GM12864 (cell line): ENCODE measurements at regions not wholly inside any gene's neighbourhood (a gene's known extent, or its start where the extent isn't known, plus 50 kb on each side); places are given as distances from the start of the nearest gene placed in this dataset.
A peak's percentile ranks its signal among the peaks of the same experiment; 100 is the strongest.
"Not testable (repeated sequence)": the region's sequence is repeated elsewhere in the genome, so short reads cannot be mapped to it uniquely, and the experiment has no call there.

Experiments
- DNase-seq: peaks from one replicate; pipeline ENCODE4 v3.0.0-alpha.2; 2011; ENCODE audit warnings: low read depth
- H3K4me3 ChIP-seq: 2 replicates; pipeline ENCODE4 v1.5.1; 2011; ENCODE audit warnings: mild to moderate bottlenecking, low read depth, low read length, control low read depth
- CTCF ChIP-seq: IDR thresholded peaks from 2 replicates; pipeline ENCODE4 v1.5.1; 2011; ENCODE audit warnings: low read depth, mild to moderate bottlenecking, moderate library complexity, low read length, control low read depth, inconsistent platforms; ENCODE audit errors: missing control alignments

DNA sequence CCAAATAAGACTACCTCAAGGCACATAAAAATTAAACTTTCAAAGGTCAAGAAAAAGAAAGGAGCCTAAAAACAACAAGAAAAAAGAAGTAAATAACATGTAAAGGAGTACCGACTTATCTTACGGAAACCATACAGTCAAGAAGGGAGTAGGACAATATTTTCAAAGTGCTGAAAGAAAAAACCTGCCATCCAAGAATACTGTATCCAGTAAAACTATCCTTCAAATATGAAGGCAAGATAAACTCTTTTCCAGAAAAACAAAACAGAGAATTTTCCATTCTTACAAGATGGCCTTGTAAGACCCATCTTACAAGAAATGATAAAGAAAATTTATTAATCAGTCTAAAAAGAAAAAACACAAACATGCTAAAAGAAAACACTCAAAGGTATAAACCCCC, 302.2 kb downstream of the LMBRD1 start:
- H3K4me3 ChIP-seq: no peak overlapping the region
- TF ChIP-seq CTCF: no peak
- no peak for DNase-seq

GRCh38 chr6:69489970-69490369, 306.8 kb downstream of the LMBRD1 start:
- no peak for TF ChIP-seq CTCF
- DNase-seq: no peak
- H3K4me3 ChIP-seq: no peak overlapping the region

DNA sequence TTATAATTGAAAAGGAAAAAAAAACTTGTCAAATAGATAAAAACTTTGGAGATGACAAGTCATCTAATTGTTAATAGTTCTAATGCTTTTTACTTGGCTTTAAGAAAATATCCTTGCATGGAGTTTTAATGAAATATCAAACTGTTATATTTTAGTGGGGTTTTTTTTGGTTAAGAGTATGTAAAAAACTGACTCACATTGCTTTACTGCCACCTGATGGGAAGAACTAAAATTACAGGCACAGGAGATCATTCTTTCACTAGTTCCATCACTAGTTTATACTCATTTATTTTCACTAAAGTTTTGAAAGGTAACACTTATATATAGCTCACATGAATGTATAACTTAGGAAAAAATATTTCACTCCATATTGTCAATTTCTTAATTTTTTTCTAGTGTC, 309.1 kb downstream of the LMBRD1 start:
- peak; percentile 39 for TF ChIP-seq CTCF
- H3K4me3 ChIP-seq: no peak overlapping the region
- no peak for DNase-seq

- DNase-seq: no peak
- no peak for TF ChIP-seq CTCF
- no peak overlapping the region for H3K4me3 ChIP-seq
Measured at GRCh38 chr6:69466979-69467570, 329.7 kb downstream of the LMBRD1 start.

DNA sequence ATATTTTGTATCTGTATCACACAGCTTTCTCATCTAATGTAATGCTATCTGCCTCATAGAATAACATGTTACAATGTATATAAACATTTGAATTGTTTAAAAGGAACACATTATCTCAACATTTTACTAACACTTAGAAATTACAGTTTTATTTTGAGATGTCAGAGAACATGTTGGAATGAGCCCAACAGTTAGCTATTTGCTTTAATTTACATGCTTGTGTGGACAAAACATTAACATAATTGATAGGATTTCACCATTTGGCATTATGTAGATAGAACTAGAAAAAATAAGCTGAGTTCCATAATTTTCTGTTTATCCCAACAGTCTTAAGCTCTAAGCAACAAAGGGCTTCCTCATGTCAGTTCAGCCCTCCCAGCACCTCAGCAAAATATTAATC, 330.9 kb downstream of the LMBRD1 start:
- no peak for DNase-seq
- TF ChIP-seq CTCF: no peak
- H3K4me3 ChIP-seq: no peak overlapping the region

DNA sequence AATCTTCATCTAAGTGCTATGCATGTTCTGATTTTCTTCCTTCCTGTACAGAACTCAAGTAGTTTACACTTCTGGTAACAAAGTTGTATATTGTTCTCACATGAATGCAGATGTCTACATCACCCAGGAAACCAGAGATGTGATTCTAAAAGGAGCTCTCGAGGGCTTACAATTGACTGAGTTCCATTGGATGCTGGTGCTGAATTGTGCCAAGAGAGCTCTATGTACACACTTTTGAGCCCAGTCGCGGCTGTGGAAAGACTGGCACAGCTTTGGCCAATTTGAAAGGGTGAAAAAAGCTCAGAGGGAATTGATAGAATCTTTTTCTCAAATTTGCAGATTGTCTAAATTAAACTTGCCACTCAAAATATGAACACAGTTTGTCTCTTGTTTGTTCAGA, 340.7 kb downstream of the LMBRD1 start:
- DNase-seq: no peak
- TF ChIP-seq CTCF: no peak
- no peak overlapping the region for H3K4me3 ChIP-seq

DNA sequence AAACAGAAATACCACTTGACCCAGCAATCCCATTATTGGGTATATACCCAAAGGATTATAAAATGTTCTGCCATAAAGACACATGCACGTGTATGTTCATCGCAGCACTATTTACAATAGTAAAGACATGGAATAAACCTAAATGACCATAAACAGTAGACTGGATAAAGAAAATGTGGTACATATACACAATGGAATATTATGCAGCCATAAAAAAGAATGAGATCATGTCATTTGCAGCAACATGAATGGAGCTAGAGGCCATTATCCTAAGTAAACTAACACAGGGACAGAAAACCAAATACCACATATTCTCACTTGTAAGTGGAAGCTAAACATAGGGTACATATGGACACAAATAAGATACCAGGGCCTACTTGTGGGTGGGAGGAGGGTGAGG, 342.2 kb downstream of the LMBRD1 start:
- not testable (repeated sequence) for DNase-seq, H3K4me3 ChIP-seq

DNA sequence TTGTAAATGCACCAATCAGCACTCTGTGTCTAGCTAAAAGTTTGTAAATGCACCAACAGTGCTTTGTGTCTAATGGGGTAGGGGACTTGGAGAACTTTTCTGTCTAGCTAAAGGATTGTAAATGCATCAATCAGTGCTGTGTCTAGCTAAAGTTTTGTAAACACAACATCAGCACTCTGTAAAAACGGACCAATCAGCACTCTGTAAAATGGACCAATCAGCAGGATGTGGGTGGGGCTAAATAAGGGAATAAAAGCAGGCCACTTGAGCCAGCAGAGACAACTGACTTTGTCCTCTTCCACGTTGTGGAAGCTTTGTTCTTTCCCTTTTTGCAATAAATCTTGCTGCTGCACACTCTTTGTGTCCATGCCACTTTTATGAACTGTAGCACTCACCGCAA, 346.3 kb downstream of the LMBRD1 start:
- not testable (repeated sequence) for H3K4me3 ChIP-seq, DNase-seq
